Panc1 (cell line): ENCODE measurements at regions not wholly inside any gene's neighbourhood (a gene's known extent, or its start where the extent isn't known, plus 50 kb on each side); places are given as distances from the start of the nearest gene placed in this dataset.

Experiments used
- TCF7L2 ChIP-seq: IDR thresholded peaks from 2 replicates; pipeline ENCODE4 v1.6.1; 2011; ENCODE audit warnings: mild to moderate bottlenecking, low read depth, low read length, inconsistent platforms
- TF ChIP-seq, protein P1 (sequence below): fragments of 450-650 bp; IDR thresholded peaks from 2 replicates; pipeline ENCODE4 v1.5.1; 2017; ENCODE audit warnings: mild to moderate bottlenecking

DNA sequence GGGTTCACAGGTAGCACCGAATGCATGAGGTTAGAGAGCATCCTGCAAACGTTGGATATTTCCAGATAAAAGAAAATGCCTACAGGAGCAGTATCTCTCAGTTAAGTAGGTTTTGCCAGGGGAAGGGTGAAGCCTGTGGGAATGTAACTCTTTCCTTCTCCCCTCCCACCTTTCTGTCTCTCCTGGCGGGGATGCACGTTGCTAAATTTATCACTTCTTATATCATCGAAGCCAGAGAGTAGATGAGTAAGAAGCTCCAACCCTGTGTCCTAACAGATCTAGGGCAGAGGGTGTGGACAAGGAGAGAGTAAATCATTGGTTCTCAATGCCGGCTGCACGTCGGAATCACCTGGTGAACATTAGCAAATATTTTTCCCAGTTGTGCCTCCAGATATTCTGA, 457.5 kb downstream of the ENC1 start:
- TF ChIP-seq, protein P1, sequence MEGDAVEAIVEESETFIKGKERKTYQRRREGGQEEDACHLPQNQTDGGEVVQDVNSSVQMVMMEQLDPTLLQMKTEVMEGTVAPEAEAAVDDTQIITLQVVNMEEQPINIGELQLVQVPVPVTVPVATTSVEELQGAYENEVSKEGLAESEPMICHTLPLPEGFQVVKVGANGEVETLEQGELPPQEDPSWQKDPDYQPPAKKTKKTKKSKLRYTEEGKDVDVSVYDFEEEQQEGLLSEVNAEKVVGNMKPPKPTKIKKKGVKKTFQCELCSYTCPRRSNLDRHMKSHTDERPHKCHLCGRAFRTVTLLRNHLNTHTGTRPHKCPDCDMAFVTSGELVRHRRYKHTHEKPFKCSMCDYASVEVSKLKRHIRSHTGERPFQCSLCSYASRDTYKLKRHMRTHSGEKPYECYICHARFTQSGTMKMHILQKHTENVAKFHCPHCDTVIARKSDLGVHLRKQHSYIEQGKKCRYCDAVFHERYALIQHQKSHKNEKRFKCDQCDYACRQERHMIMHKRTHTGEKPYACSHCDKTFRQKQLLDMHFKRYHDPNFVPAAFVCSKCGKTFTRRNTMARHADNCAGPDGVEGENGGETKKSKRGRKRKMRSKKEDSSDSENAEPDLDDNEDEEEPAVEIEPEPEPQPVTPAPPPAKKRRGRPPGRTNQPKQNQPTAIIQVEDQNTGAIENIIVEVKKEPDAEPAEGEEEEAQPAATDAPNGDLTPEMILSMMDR = no peak
- no peak for TF ChIP-seq TCF7L2
